HG02571 (cell line): ENCODE measurements at regions not wholly inside any gene's neighbourhood (a gene's known extent, or its start where the extent isn't known, plus 50 kb on each side); places are given as distances from the start of the nearest gene placed in this dataset.
"Not testable (repeated sequence)": the region's sequence is repeated elsewhere in the genome, so short reads cannot be mapped to it uniquely, and the experiment has no call there.

Experiments
- ATAC-seq: cut with Tn5 transposase; IDR thresholded peaks from one replicate; pipeline ENCODE4 v1.9.1; 2021; ENCODE audit warnings: mild to moderate bottlenecking, moderate library complexity; ENCODE audit not compliant: unreplicated experiment

- ATAC-seq: no peak
Observed at GRCh38 chr7:142447762-142448161, 189.9 kb upstream of the PRSS58 start.

- ATAC-seq: no peak
Observed at GRCh38 chr7:142445019-142445686, 187.3 kb upstream of the PRSS58 start.

- ATAC-seq: no peak
Observed at GRCh38 chr7:142443216-142444010, 185.6 kb upstream of the PRSS58 start.

GRCh38 chr7:142442396-142442795 lies 184.5 kb upstream of the PRSS58 start:
- no peak for ATAC-seq

- ATAC-seq: no peak
Observed at GRCh38 chr7:142440906-142441411, 183.1 kb upstream of the PRSS58 start.

GRCh38 chr7:142440219-142440905 lies 182.5 kb upstream of the PRSS58 start:
- ATAC-seq: no peak

GRCh38 chr7:142439739-142440138 lies 181.9 kb upstream of the PRSS58 start:
- ATAC-seq: no peak

GRCh38 chr7:142438923-142439515 lies 181.2 kb upstream of the PRSS58 start:
- ATAC-seq: no peak

GRCh38 chr7:142438235-142438922 lies 180.5 kb upstream of the PRSS58 start:
- no peak for ATAC-seq

GRCh38 chr7:142437741-142438140 lies 179.9 kb upstream of the PRSS58 start:
- ATAC-seq: no peak

- ATAC-seq: no peak
Observed at GRCh38 chr7:142436601-142437000, 178.7 kb upstream of the PRSS58 start.

GRCh38 chr7:142435606-142436005 lies 177.7 kb upstream of the PRSS58 start:
- not testable (repeated sequence) for ATAC-seq

- no peak for ATAC-seq
Observed at GRCh38 chr7:142434666-142435167, 176.9 kb upstream of the PRSS58 start.

- ATAC-seq: not testable (repeated sequence)
Observed at GRCh38 chr7:142434133-142434532, 176.3 kb upstream of the PRSS58 start.

GRCh38 chr7:142432377-142432776 lies 174.5 kb upstream of the PRSS58 start:
- ATAC-seq: no peak

- ATAC-seq: no peak
Observed at GRCh38 chr7:142431491-142431890, 173.6 kb upstream of the PRSS58 start.

GRCh38 chr7:142428094-142428493 lies 170.2 kb upstream of the PRSS58 start:
- ATAC-seq: no peak

GRCh38 chr7:142425281-142425680 lies 167.4 kb upstream of the PRSS58 start:
- ATAC-seq: no peak

- ATAC-seq: no peak
Observed at GRCh38 chr7:142422621-142423020, 164.8 kb upstream of the PRSS58 start.
